Brain pericyte (primary cell): ENCODE measurements at regions not wholly inside any gene's neighbourhood (a gene's known extent, or its start where the extent isn't known, plus 50 kb on each side); places are given as distances from the start of the nearest gene placed in this dataset.

Experiments
- DNase-seq: peaks from one replicate; pipeline ENCODE4 v3.0.0-alpha.2; 2012; ENCODE audit warnings: low read depth, low spot score

- no peak for DNase-seq
Measured at GRCh38 chr2:37590119-37590571, 81.3 kb downstream of the CDC42EP3 start.
